ACHN (cell line): ENCODE measurements at regions not wholly inside any gene's neighbourhood (a gene's known extent, or its start where the extent isn't known, plus 50 kb on each side); places are given as distances from the start of the nearest gene placed in this dataset.

Experiments
- DNase-seq: peaks from one replicate; pipeline ENCODE4 v3.0.0-alpha.2; 2015
- in situ Hi-C: cut with HindIII; loops from 2 replicates; pipeline ENCODE4 v1.10.0; 2017; ENCODE audit warnings: low sequenced_read_pairs, low pct_ligation_motif_present, low pct_unique_long_range_greater_than_20kb

GRCh38 chr19:29364224-29364726 is 151.3 kb upstream of the UQCRFS1 start:
- in situ Hi-C loops, result no loop called here
- no peak for DNase-seq

DNA sequence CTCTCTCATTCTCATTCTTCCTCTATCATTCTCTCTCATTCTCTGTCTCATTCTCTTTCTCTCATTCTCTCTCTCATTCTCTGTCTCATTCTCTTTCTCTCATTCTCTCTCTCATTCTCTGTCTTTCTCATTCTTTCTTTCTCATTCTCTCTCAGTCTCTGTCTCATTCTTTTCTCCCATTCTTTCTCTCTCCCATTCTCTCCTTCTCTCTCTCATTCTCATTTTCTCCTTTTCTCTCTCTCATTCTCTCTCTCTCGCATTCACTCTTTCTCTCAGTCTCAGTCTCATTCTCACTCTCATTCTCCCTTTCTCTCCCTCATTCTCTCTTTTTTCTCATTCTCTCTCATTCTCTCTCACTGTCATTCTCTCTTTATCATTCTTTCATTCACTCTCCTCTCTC is 152.0 kb upstream of the UQCRFS1 start:
- in situ Hi-C loops, result no loop called here
- no peak for DNase-seq

DNA sequence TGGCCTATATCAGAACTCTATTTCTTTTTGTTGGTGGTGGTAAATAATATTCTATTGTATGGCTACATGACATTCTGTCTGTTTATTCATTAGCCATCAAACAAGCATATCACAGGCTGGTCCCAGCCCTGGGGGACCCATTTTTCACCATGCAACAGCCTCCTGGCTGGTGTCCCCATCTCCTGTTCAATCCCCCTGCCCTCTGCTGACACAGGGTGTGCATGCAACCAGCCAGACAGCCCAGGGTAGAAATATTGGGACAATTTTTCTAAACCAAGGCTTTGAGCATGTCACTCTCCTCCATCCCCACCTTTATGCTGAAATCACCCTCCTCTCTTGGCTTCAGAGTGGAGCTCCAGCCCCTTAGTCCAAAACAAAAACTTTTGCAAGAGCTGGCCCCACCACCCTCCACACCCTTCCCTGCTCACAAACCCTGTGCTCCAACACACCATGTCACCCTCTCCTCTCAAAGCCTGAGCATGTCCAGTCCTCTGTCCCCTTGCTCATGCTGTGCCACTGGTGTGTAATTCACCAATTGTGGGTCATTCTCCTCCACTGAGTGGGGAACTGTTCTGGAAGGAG is 153.0 kb upstream of the UQCRFS1 start:
- no peak for DNase-seq
- in situ Hi-C loops, result no loop called here

GRCh38 chr19:29366757-29367156 is 153.8 kb upstream of the UQCRFS1 start:
- no peak for DNase-seq
- in situ Hi-C loops, result no loop called here

GRCh38 chr19:29367791-29368222 is 154.9 kb upstream of the UQCRFS1 start:
- no peak for DNase-seq
- in situ Hi-C loops, result no loop called here

DNA sequence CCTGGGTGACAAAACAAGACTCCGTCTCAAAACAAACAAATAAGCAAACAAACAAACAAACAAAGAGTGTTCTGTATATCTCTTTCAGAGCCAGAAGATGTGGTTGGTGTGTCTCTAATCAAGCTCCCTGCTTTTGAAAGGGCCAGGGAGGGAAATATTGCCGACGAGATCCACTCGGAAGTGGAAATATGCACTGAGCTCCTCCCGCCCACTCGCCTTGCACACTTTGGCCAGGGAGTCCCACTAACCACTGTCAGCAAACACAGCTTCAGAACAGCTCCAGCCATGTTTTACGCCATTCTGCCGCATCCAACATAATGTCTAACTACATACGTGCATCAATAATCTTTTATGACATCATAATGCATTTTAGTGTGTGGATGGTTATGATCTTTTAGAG is 155.5 kb upstream of the VSTM2B start:
- no peak for DNase-seq
- in situ Hi-C loops, result no loop called here

DNA sequence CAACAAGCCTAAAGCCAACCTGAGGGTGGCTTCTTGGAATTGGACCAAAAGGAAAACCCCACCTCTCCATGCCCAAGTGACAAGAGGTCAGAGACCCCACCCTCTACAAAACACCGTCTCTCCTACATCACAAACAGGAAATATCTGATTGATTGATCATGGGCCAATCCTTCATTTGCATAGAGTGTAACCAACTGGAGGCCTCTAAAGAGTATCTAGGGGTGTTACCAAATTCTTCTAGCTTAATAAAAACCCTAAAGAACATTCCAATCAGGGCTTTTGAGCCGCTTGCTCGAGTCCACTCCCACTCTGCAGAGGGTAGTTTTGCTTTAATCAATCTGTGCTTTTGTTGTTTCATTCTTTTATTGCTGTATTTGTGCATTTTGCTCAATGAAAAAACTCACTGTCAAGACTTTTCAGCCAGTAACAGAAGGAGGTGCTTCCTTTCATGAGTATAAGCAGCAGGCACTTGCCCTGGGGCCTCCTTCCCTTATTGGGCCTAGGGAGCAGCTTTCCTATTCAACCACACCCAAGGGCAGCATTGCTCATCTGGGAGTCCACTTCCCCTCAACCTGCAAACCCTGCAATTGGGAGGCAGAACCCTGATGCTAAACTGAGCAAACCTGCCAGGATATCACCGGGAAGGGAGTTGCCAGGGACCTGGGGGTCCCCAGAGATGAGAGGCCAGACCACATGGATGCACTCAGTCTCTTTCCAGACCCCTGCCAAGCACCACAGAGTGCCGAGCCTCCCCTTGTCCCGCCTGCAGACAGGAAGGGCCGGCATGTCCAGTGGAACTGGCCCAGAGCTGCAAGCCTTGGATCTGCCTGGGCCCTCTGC is 154.3 kb upstream of the VSTM2B start:
- in situ Hi-C loops, result no loop called here
- no peak for DNase-seq

DNA sequence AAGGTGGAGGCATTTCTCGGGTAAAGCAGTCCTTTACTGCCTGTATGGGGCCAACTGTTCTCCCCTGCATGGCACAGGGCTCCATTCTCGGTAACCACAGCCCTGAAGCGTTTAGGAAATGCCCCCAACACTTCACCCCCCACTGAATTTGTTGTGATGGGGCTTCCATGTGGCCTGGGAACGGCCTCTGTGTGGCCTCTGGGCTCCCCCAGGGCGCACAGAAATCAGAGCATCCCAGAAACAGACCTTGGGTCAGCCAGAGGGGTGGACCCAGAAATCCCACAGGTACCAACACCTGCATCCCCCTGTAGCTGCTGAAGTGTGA is 153.7 kb upstream of the VSTM2B start:
- DNase-seq, result no peak
- in situ Hi-C loops, result no loop called here

- in situ Hi-C loops, result no loop called here
- DNase-seq, result no peak
These were observed 153.3 kb upstream of the VSTM2B start for GRCh38 chr19:29372461-29372860.

DNA sequence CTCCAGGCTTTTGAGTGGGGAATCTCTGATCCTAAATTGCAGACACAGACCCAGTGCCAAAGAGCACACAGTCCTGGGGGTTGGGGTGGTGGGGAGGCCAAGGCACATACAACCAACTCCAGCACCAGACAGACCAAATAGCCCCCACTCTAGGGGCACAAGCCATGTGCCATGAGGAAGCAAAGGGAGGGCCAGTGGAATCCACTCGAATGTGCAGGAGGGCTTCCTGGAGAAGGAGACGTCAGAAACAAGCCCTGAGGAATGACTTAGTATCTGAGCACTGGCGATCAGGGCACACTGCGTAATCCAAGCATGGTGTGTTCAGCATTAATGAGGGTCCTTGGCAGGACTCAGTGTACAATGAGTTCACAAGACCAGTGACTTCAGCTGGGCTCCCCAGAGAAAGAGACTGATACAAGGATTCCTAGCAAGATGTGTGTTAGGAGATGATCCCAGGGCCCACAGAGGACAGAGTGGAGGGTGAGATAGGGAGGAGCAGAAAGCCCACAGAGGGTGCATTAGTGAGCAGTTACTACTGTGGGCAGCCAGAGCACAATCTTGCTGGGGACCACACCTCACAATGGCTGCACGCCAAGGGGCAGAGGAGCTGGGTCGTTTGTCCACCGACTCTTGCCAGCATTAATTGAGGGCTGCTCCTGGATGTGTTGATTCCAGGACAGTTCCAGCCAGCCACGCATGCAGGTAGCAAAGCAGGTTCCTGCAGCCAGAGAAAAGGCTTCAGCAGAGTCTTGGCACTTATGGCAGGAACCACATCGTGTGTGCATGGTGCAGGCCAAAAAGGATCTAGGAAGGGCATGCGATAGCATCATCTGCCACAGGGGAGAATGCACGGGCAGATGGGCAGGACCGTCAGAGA is 152.6 kb upstream of the VSTM2B start:
- no peak for DNase-seq
- in situ Hi-C loops, result no loop called here

DNA sequence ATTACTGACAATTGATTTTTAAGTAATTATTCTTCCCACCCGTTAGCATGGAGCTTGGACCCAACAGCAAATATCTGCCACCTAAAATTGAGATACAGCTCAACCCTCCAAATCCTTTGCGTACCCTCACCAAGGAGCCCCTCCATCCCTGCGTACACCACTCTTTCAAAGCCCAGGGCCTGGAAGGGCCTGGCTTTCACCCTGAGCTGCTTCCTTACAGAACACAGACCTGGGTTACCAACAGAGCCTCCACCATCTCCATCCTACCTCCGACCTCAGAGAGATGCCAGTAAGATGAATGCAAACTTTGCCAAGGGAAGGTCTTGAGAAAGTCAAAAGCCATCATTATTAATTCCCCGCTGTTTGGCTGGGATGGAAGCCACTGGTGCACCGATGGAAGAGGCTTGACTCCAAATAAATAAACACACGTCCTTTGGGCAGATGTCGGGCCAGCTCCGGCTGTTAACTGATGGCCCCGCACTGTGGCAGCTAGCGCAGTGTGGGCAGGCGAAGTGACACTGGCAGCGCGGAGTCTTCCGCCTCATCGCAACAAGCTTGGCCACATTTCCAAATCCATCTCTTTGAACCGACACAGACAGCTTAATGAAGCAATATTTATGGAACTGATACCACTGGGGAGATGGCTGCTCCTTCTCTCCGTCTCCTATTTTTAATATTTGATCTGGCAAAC is 150.2 kb upstream of the VSTM2B start:
- DNase-seq, result no peak
- in situ Hi-C loops, result no loop called here

DNA sequence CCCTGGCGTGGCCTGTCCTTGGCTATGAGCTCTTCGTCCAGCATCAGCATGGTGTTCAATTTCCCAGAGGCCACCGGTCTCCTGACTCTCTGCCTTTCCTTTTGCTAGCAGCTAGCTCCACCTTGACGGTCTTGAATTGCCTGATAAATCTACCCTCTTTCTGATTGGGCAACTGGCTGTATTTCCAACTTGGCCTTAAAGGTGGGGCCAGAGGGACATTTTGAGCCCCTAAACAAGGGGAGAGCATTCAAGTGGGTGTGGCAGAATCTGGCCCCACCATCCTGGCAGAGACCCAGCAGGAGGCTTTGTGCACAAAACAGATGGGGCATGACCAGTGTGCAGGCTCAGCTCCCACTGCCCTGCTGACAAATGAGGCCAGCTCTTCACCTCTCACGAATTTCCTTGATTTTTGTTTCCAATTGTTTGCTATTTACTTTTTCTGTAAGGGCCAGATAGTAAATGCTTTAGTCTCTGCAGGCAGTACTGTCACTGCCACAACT is 148.9 kb upstream of the VSTM2B start:
- DNase-seq, result no peak
- in situ Hi-C loops, result no loop called here

- no peak for DNase-seq
- in situ Hi-C loops, result no loop called here
These were observed 147.7 kb upstream of the VSTM2B start for GRCh38 chr19:29378126-29378525.

GRCh38 chr19:29378543-29379080 is 147.2 kb upstream of the VSTM2B start:
- in situ Hi-C loops, result no loop called here
- no peak for DNase-seq

- no peak for DNase-seq
- in situ Hi-C loops, result no loop called here
These were observed 146.4 kb upstream of the VSTM2B start for GRCh38 chr19:29379257-29380021.

DNA sequence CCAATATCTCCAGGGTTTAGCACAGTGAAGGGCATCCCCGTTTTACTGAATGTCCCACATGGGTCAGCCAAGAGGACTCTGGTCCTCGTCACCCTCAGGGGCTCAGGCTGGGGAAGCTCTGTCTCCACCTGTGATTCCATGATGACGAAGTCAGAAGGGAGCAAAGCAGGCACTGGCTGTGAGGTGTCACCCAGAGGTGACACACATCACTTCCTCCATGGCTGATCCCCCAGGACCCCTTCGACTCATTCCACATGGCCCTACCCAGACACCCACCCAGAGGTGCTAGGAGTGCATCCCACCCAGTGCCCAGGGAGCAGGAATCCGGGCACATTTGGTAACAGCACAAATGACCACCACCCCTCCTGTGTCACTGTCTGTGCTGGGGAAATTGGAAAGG is 145.2 kb upstream of the VSTM2B start:
- no peak for DNase-seq
- in situ Hi-C loops, result no loop called here

DNA sequence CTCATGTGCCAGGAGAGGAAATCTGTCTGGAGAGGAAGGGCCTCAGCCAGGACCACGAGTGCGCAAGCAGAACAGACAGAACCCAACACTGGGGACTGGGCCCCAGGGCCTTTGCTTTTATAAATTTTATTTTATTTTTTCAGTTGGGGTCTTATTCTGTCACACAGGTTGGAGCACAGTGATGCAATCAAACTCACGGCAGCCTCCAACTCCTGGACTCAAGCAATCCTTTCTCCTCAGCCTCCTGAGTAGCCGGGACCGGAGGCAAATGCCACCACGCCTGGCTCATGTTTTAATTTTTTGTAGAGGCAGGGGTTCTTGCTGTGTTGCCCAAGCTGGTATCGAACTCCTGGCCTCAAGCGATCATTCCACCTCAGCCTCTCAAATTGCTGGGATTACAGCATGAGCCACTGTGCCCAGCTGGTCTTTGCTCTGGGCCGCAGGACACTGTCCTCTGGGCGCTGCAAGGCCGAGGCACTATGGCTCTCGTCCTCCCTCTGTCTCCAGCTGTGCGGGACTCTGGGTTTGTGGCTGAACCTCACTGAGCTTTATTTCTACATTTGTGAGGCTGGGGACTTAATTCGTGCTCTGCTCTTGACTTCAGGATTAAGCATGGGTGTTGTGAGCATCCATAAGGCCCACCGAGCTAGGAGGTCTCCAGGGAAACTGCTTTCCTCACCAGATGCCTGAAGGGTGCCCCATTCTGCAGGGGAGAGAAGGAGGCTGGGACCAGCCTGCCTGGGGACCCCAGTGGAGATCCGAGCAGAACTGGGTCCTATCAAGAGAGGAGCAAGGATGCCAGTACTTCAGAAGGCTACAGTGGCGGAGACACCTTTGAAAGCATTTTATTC is 144.2 kb upstream of the VSTM2B start:
- in situ Hi-C loops, result no loop called here
- no peak for DNase-seq
